CD8-positive, alpha-beta memory T cell (primary cell): ENCODE measurements at regions not wholly inside any gene's neighbourhood (a gene's known extent, or its start where the extent isn't known, plus 50 kb on each side); places are given as distances from the start of the nearest gene placed in this dataset.

Experiments used
- CTCF ChIA-PET: fragments of 350-600 bp; sonication (Branson Sonifier 250); formaldehyde crosslinking; loops from one replicate; lab custom pipeline; 2021; ENCODE audit warnings: antibody characterized with exemption; lab: Charles Lee
- POLR2A ChIA-PET: fragments of 350-600 bp; sonication (Branson Sonifier 250); formaldehyde crosslinking; loops from one replicate; lab custom pipeline; 2021; ENCODE audit warnings: antibody characterized with exemption; lab: Charles Lee
- DNase-seq, 5 donors: peaks; one replicate each; pipeline versions ENCODE4 v3.0.0 to v3.0.0-alpha.2; 2020 to 2022; ENCODE audit warnings: mixed read lengths in 1 of 5
- H3K27ac ChIP-seq: one replicate; pipeline ENCODE4 v1.7.0; 2013; ENCODE audit warnings: low read depth, mild to moderate bottlenecking, low read length, moderate library complexity
- H3K27me3 ChIP-seq: 2 replicates; pipeline ENCODE4 v1.7.0; 2013; ENCODE audit warnings: low read length, mild to moderate bottlenecking; ENCODE audit not compliant: insufficient read depth, poor library complexity, severe bottlenecking
- H3K36me3 ChIP-seq: 2 replicates; pipeline ENCODE4 v1.7.0; 2013; ENCODE audit warnings: mild to moderate bottlenecking, low read length, moderate library complexity; ENCODE audit not compliant: insufficient read depth
- H3K4me1 ChIP-seq: 2 replicates; pipeline ENCODE4 v1.7.0; 2013; ENCODE audit warnings: mild to moderate bottlenecking, low read length, moderate library complexity; ENCODE audit not compliant: insufficient read depth
- H3K4me3 ChIP-seq: 2 replicates; pipeline ENCODE4 v1.7.0; 2013; ENCODE audit warnings: mild to moderate bottlenecking, low read length
- H3K9me3 ChIP-seq: 2 replicates; pipeline ENCODE4 v1.7.0; 2013; ENCODE audit warnings: mild to moderate bottlenecking, low read length
- H3K27ac Mint-ChIP-seq, 8 donors: one replicate each; pipeline ENCODE4 v1.8.0; 2020 to 2021; ENCODE audit warnings: mixed read lengths in 8 of 8, mild to moderate bottlenecking in 6 of 8, inconsistent platforms in 3 of 8, moderate library complexity in 3 of 8
- H3K27me3 Mint-ChIP-seq, 2 donors: one replicate each; pipeline ENCODE4 v1.8.0; 2020 to 2021; ENCODE audit warnings: mixed read lengths in 2 of 2, mild to moderate bottlenecking in 1 of 2, moderate library complexity in 1 of 2
- H3K36me3 Mint-ChIP-seq, 3 donors: one replicate each; pipeline ENCODE4 v1.8.0; 2020 to 2021; ENCODE audit warnings: mixed read lengths in 3 of 3, inconsistent platforms in 1 of 3, mild to moderate bottlenecking in 1 of 3
- H3K4me1 Mint-ChIP-seq, 3 donors: one replicate each; pipeline ENCODE4 v1.8.0; 2020 to 2021; ENCODE audit warnings: mixed read lengths in 3 of 3, inconsistent platforms in 1 of 3, mild to moderate bottlenecking in 1 of 3
- H3K4me3 Mint-ChIP-seq, 7 donors: one replicate each; pipeline ENCODE4 v1.8.0; 2020 to 2021; ENCODE audit warnings: mixed read lengths in 7 of 7, mild to moderate bottlenecking in 6 of 7, moderate library complexity in 4 of 7, inconsistent platforms in 2 of 7
- H3K9me3 Mint-ChIP-seq, 5 donors: one replicate each; pipeline ENCODE4 v1.8.0; 2020 to 2022; ENCODE audit warnings: mixed read lengths in 5 of 5, mild to moderate bottlenecking in 3 of 5, moderate library complexity in 2 of 5, inconsistent platforms in 1 of 5

DNA sequence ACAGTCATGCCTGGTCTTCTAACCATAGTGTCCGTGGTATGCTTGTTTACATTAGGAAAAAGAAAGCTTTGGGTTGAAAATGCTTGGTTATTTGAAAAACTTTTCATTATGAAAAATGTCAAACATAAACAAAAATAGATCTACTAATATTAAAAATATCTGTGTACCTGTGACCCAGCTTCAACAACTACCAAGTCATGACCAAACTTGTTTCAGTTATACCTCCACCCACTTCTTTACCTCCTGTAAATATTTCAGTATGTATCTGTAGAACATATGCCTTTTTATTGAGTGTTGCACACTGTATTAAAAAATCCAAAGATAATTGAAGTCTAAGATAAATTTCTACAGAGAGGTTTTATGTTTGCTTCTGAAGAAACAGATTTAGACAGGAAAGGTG lies 153.7 kb upstream of the GYPA start:
- no peaks in the 10 kb centered on the region for H3K9me3 ChIP-seq

DNA sequence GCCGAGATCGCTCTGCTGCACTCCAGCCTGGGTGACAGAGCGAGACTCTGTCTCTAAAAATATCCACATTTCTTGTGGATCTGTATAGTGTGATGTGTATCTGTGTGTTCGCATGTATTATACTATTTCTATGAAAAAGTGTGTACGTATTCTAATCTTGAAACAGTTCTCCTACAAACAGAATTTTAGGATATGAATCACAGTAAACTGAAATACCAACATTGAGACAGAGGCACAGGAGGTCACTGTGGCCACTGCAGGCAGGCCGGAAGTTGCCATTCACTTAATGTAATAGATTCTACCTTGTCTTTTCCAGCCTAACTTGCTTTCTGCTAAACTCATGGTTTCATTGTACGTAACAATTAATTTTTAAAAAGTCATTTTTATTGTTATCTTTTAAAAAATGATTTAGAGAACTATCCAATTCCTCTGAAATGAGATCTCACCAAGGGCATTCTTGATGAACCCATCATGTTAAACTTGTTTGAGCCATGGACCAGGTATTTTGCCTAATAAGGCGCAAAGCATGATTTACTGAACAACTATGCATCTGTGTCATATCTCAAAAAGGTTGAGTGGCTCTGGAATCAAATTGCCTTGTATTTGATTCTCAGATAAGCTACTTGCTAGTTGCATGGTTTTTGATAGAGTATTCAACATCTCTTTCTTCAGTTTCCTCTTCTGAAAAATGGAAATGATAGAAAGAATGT lies 154.9 kb upstream of the GYPA start:
- Mint-ChIP-seq H3K9me3 (no peaks in the 10 kb centered on the region), H3K4me3 (no peak overlapping the region), H3K27ac (no peak overlapping the region), H3K4me1 (no peaks in the 10 kb centered on the region), H3K27me3 (no peaks in the 10 kb centered on the region), H3K36me3 (no peaks in the 10 kb centered on the region)
- CTCF ChIA-PET = no interaction called here
- no peaks in the 10 kb centered on the region for H3K36me3 ChIP-seq
- no peaks in the 10 kb centered on the region for H3K27me3 ChIP-seq
- DNase-seq = no peak
- no peaks in the 10 kb centered on the region for H3K4me1 ChIP-seq
- no peaks in the 10 kb centered on the region for H3K9me3 ChIP-seq
- H3K4me3 ChIP-seq = no peak overlapping the region
- POLR2A ChIA-PET = no interaction called here
- no peak overlapping the region for H3K27ac ChIP-seq

More for the DNA sequence above, 153.7 kb upstream of the GYPA start:
- H3K36me3 ChIP-seq = no peaks in the 10 kb centered on the region
- no peak overlapping the region for H3K27ac ChIP-seq
- H3K4me1 ChIP-seq = no peaks in the 10 kb centered on the region
- Mint-ChIP-seq H3K9me3 (no peaks in the 10 kb centered on the region), H3K27ac (no peak overlapping the region), H3K27me3 (no peaks in the 10 kb centered on the region), H3K36me3 (no peaks in the 10 kb centered on the region), H3K4me1 (no peaks in the 10 kb centered on the region), H3K4me3 (no peak overlapping the region)
- ChIA-PET POLR2A (no interaction called here), CTCF (no interaction called here)
- H3K27me3 ChIP-seq = no peaks in the 10 kb centered on the region
- no peak overlapping the region for H3K4me3 ChIP-seq
- no peak for DNase-seq

DNA sequence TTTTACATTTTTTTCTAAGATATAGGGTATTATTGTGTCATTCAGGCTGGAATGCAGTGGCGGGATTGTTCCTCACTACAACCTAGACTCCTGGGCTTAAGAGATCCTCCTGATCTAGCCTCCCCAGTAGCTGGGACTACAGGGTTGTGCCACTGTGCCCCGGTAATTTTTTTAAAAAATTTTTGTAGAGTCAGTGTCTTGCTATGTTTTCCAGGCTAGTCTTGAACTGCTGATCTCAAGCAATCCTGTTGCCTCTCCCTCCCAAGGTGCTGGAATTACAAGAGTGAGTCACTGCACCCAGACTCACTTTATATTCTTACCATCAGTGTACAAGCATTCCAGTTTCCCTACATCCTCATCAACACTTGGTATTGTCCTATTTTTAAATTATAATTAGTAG lies 156.4 kb upstream of the GYPA start:
- H3K27ac ChIP-seq = no peak overlapping the region
- no peaks in the 10 kb centered on the region for H3K27me3 ChIP-seq
- no peak for DNase-seq
- Mint-ChIP-seq H3K4me3 (no peak overlapping the region), H3K9me3 (no peaks in the 10 kb centered on the region), H3K4me1 (no peaks in the 10 kb centered on the region), H3K36me3 (no peaks in the 10 kb centered on the region), H3K27me3 (no peaks in the 10 kb centered on the region), H3K27ac (no peak overlapping the region)
- no peaks in the 10 kb centered on the region for H3K9me3 ChIP-seq
- no peak overlapping the region for H3K4me3 ChIP-seq
- no peaks in the 10 kb centered on the region for H3K4me1 ChIP-seq
- ChIA-PET POLR2A (no interaction called here), CTCF (no interaction called here)
- no peaks in the 10 kb centered on the region for H3K36me3 ChIP-seq

DNA sequence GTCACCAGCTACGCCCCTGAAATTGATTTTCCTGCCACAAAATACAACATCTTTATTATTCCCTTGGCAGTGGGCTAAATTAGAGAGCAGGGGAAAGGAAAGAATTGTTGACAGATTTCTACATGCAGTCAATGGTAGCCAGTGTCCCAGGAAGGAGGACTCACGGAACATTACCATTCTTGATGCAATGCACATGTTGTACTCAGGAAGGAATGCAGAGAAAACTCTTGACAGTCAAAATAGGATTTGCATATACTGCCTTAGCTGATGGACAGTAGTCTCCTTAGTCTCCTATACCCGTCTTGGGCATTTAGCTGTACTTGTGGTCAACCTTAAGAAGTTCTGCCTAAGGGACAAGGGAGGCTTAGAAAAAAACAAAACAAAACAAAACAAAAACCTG lies 158.0 kb upstream of the GYPA start:
- H3K4me3 Mint-ChIP-seq = no peak overlapping the region
- no peaks in the 10 kb centered on the region for H3K27me3 Mint-ChIP-seq
- H3K36me3 Mint-ChIP-seq = no peaks in the 10 kb centered on the region
- H3K27ac Mint-ChIP-seq = no peak overlapping the region
- no peaks in the 10 kb centered on the region for H3K9me3 Mint-ChIP-seq
- POLR2A ChIA-PET = no interaction called here
- DNase-seq = no peak
- CTCF ChIA-PET = no interaction called here
- Histone ChIP-seq H3K27ac (no peak overlapping the region), H3K4me3 (no peak overlapping the region), H3K9me3 (no peaks in the 10 kb centered on the region), H3K36me3 (no peaks in the 10 kb centered on the region), H3K4me1 (no peaks in the 10 kb centered on the region), H3K27me3 (no peaks in the 10 kb centered on the region)
- no peaks in the 10 kb centered on the region for H3K4me1 Mint-ChIP-seq

DNA sequence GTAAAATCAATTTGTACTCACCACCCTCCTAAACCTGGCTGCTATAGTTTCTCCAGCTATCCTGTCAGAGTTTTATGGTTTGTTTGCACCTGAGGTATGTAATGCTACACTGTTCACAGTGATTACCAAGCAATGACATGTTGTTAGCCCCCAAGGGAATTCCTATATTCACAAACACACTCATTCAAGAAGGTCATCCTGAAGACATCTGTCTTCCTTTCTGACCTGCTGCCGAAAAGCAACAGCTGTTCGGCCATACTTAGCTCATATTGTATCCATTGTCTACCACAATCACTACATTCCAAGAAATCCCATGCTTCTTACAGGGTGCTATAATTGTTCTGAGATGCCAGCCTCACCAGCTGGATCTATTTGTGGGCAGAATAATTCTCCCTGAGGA lies 160.1 kb upstream of the GYPA start:
- H3K4me3 ChIP-seq = no peak overlapping the region
- DNase-seq = no peak
- no peaks in the 10 kb centered on the region for H3K27me3 ChIP-seq
- no peaks in the 10 kb centered on the region for H3K4me1 ChIP-seq
- POLR2A ChIA-PET = no interaction called here
- H3K27me3 Mint-ChIP-seq = peaks cover 0 to 1% of the 10 kb centered on the region in 2 donors
- H3K9me3 ChIP-seq = no peaks in the 10 kb centered on the region
- H3K9me3 Mint-ChIP-seq = no peaks in the 10 kb centered on the region
- H3K36me3 Mint-ChIP-seq = no peaks in the 10 kb centered on the region
- no peak overlapping the region for H3K27ac ChIP-seq
- no peak overlapping the region for H3K4me3 Mint-ChIP-seq
- no peak overlapping the region for H3K27ac Mint-ChIP-seq
- no peaks in the 10 kb centered on the region for H3K4me1 Mint-ChIP-seq
- H3K36me3 ChIP-seq = no peaks in the 10 kb centered on the region
- CTCF ChIA-PET = no interaction called here

DNA sequence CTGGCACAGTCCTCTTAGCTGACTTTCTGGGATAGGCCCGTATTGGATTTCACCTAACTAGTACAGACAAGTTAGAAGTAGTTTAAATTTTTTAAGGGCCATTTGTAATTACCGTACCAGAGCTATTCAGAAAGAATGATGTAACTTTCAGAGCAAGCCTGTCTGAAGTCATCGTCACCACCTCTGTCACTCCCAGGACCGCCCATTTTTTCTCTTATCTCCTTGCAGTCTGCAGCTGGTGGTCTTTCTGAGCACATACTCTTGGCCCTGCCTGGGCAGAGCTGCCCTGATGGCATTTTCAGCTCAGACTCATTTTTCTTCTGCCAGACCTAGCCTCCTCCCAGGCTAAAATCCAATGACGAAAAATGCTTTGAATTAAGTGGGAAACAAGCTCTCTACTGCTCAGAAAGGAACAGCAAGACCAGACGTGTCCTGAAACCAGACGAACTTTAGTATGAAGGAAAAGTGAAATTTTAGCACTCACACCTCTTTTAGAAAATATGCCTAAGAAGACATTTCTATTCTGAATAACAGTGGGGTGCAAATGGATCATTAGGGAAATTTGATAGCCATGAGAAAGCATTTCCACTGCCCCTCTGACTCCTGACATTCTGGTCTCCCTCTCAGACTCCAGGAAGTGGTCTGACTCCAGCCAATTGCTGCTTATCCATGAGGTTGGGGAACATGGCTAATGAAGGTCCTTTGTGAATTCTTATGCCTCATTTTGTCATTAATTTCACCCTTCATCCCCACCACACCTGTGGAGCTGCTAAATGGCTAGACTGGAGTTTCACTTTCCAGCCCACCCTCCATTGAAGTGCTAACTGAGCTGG lies 162.4 kb upstream of the GYPA start:
- no peaks in the 10 kb centered on the region for H3K27me3 ChIP-seq
- H3K4me3 ChIP-seq = no peak overlapping the region
- H3K4me1 ChIP-seq = no peaks in the 10 kb centered on the region
- H3K9me3 ChIP-seq = no peaks in the 10 kb centered on the region
- Mint-ChIP-seq H3K27me3 (peaks cover 0 to 1% of the 10 kb centered on the region in 2 donors), H3K4me1 (no peaks in the 10 kb centered on the region), H3K4me3 (no peak overlapping the region), H3K36me3 (no peaks in the 10 kb centered on the region), H3K9me3 (no peaks in the 10 kb centered on the region), H3K27ac (peak overlapping the region in 1 of 8 donors; percentile 7)
- POLR2A ChIA-PET = no interaction called here
- DNase-seq = no peak
- no peak overlapping the region for H3K27ac ChIP-seq
- CTCF ChIA-PET = no interaction called here
- H3K36me3 ChIP-seq = no peaks in the 10 kb centered on the region

DNA sequence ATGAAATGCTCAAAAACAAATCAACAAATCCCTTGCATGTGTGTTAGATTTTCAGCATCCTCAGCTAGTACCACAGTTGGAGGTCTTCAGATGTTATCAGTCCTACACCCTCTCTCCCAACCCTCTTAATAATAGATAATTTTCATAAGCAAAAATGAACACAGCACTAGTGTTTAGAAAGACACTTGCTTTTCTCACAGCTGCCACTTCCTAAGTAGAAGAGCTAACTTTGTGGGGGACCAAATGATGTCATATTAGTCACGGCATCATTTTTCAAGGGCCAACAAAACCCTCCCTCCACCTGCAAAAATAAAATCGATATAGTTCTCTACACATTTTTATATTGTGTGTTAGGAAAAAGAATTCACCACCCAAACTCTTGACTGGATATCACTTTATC lies 163.5 kb upstream of the GYPA start:
- Mint-ChIP-seq H3K4me1 (no peaks in the 10 kb centered on the region), H3K9me3 (peaks cover 0 to 1% (median 0%) of the 10 kb centered on the region in 5 donors), H3K27me3 (peaks cover 0 to 1% of the 10 kb centered on the region in 2 donors), H3K4me3 (no peak overlapping the region), H3K27ac (no peak overlapping the region), H3K36me3 (no peaks in the 10 kb centered on the region)
- H3K4me3 ChIP-seq = no peak overlapping the region
- no peaks in the 10 kb centered on the region for H3K36me3 ChIP-seq
- H3K9me3 ChIP-seq = no peaks in the 10 kb centered on the region
- no peaks in the 10 kb centered on the region for H3K4me1 ChIP-seq
- H3K27ac ChIP-seq = no peak overlapping the region
- CTCF ChIA-PET = no interaction called here
- no peaks in the 10 kb centered on the region for H3K27me3 ChIP-seq
- DNase-seq = no peak
- POLR2A ChIA-PET = no interaction called here

DNA sequence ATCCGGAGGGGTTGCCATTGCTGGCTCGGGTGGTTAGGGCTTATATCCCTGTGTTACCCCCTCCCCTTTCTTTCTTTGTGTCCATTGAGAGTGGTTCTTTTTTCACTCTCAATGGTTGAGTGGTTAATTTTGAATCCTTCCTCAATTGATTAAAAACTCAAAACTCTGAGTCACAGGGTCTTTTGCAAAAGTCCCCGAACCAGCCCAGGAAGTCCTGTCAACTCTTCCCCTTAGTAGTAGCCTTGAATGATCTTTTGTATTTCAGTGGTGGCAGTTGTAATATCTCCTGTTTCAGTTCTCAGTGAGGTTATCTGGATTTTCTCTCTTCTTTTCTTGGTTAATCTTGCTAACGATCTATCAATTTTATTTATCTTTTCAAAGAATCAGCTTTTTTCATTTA lies 170.0 kb upstream of the GYPA start:
- Histone ChIP-seq H3K27me3 (no peaks in the 10 kb centered on the region), H3K36me3 (no peaks in the 10 kb centered on the region), H3K9me3 (no peaks in the 10 kb centered on the region), H3K4me3 (no peak overlapping the region), H3K27ac (no peak overlapping the region), H3K4me1 (no peaks in the 10 kb centered on the region)
- ChIA-PET POLR2A (no interaction called here), CTCF (no interaction called here)
- Mint-ChIP-seq H3K4me1 (no peaks in the 10 kb centered on the region), H3K9me3 (peaks cover 11 to 26% (median 16%) of the 10 kb centered on the region in 5 donors), H3K36me3 (peaks cover 0 to 4% (median 2%) of the 10 kb centered on the region in 3 donors), H3K27ac (no peak overlapping the region), H3K4me3 (no peak overlapping the region), H3K27me3 (peaks cover 0 to under 1% of the 10 kb centered on the region in 2 donors)
- DNase-seq = no peak
